ENCODE measurements at regions not wholly inside any gene's neighbourhood (a gene's known extent, or its start where the extent isn't known, plus 50 kb on each side); places are given as distances from the start of the nearest gene placed in this dataset.

DNA sequence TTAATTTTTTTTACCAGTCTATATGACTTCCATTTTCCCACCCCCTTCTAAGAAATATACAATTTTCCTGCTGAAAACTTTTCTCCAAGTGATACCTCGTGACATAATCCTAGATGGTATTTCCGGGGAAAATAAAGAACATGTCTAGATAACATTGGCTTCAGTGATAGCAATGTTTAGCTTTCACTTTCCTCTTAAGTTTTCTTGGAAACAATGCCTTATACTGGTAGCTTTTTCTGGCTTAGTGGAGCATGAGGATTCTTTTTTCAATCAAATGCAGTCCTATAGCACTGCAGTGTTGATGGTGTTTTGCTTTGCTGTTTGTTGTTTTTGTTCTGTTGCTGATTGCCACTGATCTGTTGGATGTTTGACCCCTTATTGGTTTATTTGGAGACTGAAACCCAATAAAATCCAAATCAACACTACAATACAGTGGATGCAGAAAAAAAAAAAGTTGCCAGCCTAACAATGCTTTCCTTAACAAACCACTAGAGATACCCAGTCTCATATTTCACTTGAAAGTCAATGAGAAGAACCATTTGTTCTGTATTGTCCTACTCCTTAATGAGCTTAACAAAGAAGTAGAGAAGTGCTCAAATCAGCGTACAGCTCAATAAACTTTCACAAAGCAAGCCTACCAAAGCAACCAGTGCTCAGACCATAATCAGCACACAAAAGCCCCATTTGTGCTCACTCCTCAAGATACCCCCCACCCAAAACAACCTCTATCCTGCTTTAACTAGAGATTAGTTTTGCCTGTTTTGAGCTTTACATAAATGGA, 74.2 kb upstream of the GRAMD2B start:
- 84% methylated on average over 3 of the region's 3 CpGs for WGBS
- no peak overlapping the region for H3K4me3 ChIP-seq (ENCODE audit: low read depth in 1 of 3, low read length in 3 of 3)
- no peak overlapping the region for H3K27ac ChIP-seq (ENCODE audit: low read depth in 1 of 2, low read length in 2 of 2)
- peak in 1 of 2 donors; percentile 14 for TF ChIP-seq RAD21 (IDR thresholded peaks at IDR 0.05)
- no peak for TF ChIP-seq HNF4G (IDR thresholded peaks at IDR 0.05)
- no peaks in the 10 kb centered on the region for H3K27me3 ChIP-seq (ENCODE audit: control insufficient read depth in 4 of 4, insufficient read depth in 4 of 4, low read length in 3 of 4)
- no peaks in the 10 kb centered on the region for H3K9me3 ChIP-seq (ENCODE audit: control insufficient read depth in 4 of 4, low read length in 3 of 4)
- no peaks in the 10 kb centered on the region for H3K36me3 ChIP-seq (ENCODE audit: control insufficient read depth in 4 of 4, insufficient read depth in 3 of 4, low read depth in 1 of 4, low read length in 3 of 4)
- H3K4me1 ChIP-seq (ENCODE audit: control insufficient read depth in 4 of 4, insufficient read depth in 4 of 4, low read length in 3 of 4) = peaks cover 0 to under 1% (median 0%) of the 10 kb centered on the region in 4 donors
- no peak overlapping the region for H3K9ac ChIP-seq (ENCODE audit: low read depth in 1 of 2, low read length in 2 of 2)
- no peak for DNase-seq (ENCODE audit: low spot score)

DNA sequence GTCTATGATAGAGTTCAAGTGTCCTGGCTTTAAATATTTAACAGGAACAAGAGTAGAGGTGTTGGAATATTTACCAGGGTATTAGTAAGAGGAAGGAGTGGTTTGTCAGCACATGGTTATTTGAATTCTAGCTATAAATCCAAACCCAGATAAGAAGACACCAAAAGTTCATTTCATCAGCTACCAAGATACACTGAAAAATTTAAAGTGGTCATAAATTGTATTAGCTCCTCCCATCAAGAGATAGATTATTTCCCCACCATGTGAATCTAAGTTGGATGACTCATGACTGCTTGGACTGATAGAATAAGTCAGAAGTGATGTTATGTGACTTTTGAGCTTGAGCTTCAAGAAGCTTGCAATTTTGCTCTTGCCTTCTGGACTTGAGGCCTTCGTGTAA, 72.1 kb upstream of the GRAMD2B start:
- Histone ChIP-seq H3K9me3 (ENCODE audit: control insufficient read depth in 4 of 4, low read length in 3 of 4) (no peaks in the 10 kb centered on the region), H3K4me3 (ENCODE audit: low read depth in 1 of 3, low read length in 3 of 3) (no peak overlapping the region), H3K9ac (ENCODE audit: low read depth in 1 of 2, low read length in 2 of 2) (no peak overlapping the region), H3K4me1 (ENCODE audit: control insufficient read depth in 4 of 4, insufficient read depth in 4 of 4, low read length in 3 of 4) (peaks cover 1 to 12% (median 7%) of the 10 kb centered on the region in 4 donors), H3K36me3 (ENCODE audit: control insufficient read depth in 4 of 4, insufficient read depth in 3 of 4, low read depth in 1 of 4, low read length in 3 of 4) (no peaks in the 10 kb centered on the region), H3K27me3 (ENCODE audit: control insufficient read depth in 4 of 4, insufficient read depth in 4 of 4, low read length in 3 of 4) (no peaks in the 10 kb centered on the region), H3K27ac (ENCODE audit: low read depth in 1 of 2, low read length in 2 of 2) (no peak overlapping the region)
- TF ChIP-seq, protein P1, sequence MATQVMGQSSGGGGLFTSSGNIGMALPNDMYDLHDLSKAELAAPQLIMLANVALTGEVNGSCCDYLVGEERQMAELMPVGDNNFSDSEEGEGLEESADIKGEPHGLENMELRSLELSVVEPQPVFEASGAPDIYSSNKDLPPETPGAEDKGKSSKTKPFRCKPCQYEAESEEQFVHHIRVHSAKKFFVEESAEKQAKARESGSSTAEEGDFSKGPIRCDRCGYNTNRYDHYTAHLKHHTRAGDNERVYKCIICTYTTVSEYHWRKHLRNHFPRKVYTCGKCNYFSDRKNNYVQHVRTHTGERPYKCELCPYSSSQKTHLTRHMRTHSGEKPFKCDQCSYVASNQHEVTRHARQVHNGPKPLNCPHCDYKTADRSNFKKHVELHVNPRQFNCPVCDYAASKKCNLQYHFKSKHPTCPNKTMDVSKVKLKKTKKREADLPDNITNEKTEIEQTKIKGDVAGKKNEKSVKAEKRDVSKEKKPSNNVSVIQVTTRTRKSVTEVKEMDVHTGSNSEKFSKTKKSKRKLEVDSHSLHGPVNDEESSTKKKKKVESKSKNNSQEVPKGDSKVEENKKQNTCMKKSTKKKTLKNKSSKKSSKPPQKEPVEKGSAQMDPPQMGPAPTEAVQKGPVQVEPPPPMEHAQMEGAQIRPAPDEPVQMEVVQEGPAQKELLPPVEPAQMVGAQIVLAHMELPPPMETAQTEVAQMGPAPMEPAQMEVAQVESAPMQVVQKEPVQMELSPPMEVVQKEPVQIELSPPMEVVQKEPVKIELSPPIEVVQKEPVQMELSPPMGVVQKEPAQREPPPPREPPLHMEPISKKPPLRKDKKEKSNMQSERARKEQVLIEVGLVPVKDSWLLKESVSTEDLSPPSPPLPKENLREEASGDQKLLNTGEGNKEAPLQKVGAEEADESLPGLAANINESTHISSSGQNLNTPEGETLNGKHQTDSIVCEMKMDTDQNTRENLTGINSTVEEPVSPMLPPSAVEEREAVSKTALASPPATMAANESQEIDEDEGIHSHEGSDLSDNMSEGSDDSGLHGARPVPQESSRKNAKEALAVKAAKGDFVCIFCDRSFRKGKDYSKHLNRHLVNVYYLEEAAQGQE (IDR thresholded peaks at IDR 0.05) = no peak
- no peak for TF ChIP-seq RAD21 (IDR thresholded peaks at IDR 0.05)
- DNase-seq (ENCODE audit: low spot score) = no peak
- 88% methylated on average over 1 of the region's 1 CpG for WGBS

DNA sequence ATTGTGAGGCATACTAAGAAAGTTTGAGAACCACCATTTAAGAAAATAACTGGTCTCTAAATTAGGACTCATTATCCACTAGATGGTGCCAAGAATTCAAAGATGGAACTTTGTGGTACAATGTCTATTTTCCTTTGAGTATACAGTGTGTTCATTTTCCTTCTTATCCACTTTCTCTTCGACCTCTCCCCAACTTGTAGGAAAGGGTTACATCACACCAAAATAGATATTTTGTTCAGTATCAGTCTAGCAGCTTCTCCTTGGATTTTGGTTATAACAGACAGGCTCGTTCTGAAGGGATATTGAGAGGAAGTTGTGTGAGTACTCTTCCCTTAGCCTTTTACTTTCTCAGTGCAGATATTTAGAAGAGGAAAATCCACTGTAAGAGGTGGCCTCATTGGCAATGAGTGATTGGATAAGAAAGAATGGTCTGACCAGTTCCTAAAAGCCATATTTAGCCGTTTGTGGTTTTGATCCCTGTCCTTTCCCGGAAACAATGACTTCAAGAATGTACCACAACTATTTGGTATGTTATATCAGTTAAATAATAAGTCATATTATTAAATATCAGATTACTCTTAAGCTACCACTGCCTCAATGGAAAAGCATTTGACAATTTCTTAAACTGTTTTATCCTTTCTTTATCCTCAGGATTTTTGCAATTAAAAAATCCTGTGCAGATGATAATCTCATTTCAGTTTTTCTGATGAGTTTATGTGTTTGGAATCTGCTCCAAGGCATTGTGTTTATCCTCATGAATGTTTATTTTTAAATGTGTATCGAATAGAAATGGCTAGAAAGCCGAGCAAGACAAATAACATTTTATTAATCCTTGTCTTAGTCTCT, 69.0 kb upstream of the GRAMD2B start:
- Histone ChIP-seq H3K4me1 (ENCODE audit: control insufficient read depth in 4 of 4, insufficient read depth in 4 of 4, low read length in 3 of 4) (peaks cover 1 to 28% (median 17%) of the 10 kb centered on the region in 4 donors), H3K9me3 (ENCODE audit: control insufficient read depth in 4 of 4, low read length in 3 of 4) (no peaks in the 10 kb centered on the region), H3K9ac (ENCODE audit: low read depth in 1 of 2, low read length in 2 of 2) (peak overlapping the region; percentile 52 to 58), H3K4me3 (ENCODE audit: low read depth in 1 of 3, low read length in 3 of 3) (no peak overlapping the region), H3K27ac (ENCODE audit: low read depth in 1 of 2, low read length in 2 of 2) (peak overlapping the region; percentile 12 to 63), H3K36me3 (ENCODE audit: control insufficient read depth in 4 of 4, insufficient read depth in 3 of 4, low read depth in 1 of 4, low read length in 3 of 4) (no peaks in the 10 kb centered on the region), H3K27me3 (ENCODE audit: control insufficient read depth in 4 of 4, insufficient read depth in 4 of 4, low read length in 3 of 4) (no peaks in the 10 kb centered on the region)
- WGBS = 37% methylated on average over 6 of the region's 6 CpGs
- TF ChIP-seq, protein P2, sequence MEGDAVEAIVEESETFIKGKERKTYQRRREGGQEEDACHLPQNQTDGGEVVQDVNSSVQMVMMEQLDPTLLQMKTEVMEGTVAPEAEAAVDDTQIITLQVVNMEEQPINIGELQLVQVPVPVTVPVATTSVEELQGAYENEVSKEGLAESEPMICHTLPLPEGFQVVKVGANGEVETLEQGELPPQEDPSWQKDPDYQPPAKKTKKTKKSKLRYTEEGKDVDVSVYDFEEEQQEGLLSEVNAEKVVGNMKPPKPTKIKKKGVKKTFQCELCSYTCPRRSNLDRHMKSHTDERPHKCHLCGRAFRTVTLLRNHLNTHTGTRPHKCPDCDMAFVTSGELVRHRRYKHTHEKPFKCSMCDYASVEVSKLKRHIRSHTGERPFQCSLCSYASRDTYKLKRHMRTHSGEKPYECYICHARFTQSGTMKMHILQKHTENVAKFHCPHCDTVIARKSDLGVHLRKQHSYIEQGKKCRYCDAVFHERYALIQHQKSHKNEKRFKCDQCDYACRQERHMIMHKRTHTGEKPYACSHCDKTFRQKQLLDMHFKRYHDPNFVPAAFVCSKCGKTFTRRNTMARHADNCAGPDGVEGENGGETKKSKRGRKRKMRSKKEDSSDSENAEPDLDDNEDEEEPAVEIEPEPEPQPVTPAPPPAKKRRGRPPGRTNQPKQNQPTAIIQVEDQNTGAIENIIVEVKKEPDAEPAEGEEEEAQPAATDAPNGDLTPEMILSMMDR (IDR thresholded peaks at IDR 0.05; ENCODE audit: low read depth, low read length, missing input control) = peak; percentile 60
- TF ChIP-seq, protein P3, sequence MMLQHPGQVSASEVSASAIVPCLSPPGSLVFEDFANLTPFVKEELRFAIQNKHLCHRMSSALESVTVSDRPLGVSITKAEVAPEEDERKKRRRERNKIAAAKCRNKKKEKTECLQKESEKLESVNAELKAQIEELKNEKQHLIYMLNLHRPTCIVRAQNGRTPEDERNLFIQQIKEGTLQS (IDR thresholded peaks at IDR 0.05) = no peak
- no peak for TF ChIP-seq JUND (IDR thresholded peaks at IDR 0.05)
- TF ChIP-seq, protein P4, sequence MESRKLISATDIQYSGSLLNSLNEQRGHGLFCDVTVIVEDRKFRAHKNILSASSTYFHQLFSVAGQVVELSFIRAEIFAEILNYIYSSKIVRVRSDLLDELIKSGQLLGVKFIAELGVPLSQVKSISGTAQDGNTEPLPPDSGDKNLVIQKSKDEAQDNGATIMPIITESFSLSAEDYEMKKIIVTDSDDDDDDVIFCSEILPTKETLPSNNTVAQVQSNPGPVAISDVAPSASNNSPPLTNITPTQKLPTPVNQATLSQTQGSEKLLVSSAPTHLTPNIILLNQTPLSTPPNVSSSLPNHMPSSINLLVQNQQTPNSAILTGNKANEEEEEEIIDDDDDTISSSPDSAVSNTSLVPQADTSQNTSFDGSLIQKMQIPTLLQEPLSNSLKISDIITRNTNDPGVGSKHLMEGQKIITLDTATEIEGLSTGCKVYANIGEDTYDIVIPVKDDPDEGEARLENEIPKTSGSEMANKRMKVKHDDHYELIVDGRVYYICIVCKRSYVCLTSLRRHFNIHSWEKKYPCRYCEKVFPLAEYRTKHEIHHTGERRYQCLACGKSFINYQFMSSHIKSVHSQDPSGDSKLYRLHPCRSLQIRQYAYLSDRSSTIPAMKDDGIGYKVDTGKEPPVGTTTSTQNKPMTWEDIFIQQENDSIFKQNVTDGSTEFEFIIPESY (IDR thresholded peaks at IDR 0.05) = no peak
- no peak for TF ChIP-seq EGR1 (IDR thresholded peaks at IDR 0.05; ENCODE audit: low read depth in 2 of 2)
- TF ChIP-seq HNF4A (conservative IDR thresholded peaks at IDR 0.05) = peak in 1 of 2 donors; percentile 60
- TF ChIP-seq, protein P1 (IDR thresholded peaks at IDR 0.05) = no peak
- TF ChIP-seq RXRA (IDR thresholded peaks at IDR 0.05) = peak in 1 of 2 donors; percentile 33
- peak; percentile 91 to 97 for TF ChIP-seq RAD21 (IDR thresholded peaks at IDR 0.05)
- peak; percentile 14 for TF ChIP-seq YY1 (IDR thresholded peaks at IDR 0.05)
- no peak for TF ChIP-seq SP1 (IDR thresholded peaks at IDR 0.05)
- peak; percentile 6 for TF ChIP-seq HNF4G (IDR thresholded peaks at IDR 0.05)
- no peak for DNase-seq (ENCODE audit: low spot score)

All from liver (tissue), 8 donors.